Fibroblast of lung (primary cell): ENCODE measurements at regions not wholly inside any gene's neighbourhood (a gene's known extent, or its start where the extent isn't known, plus 50 kb on each side); places are given as distances from the start of the nearest gene placed in this dataset.
"Not testable (repeated sequence)": the region's sequence is repeated elsewhere in the genome, so short reads cannot be mapped to it uniquely, and the experiment has no call there.

ENCODE experiments used
- DNase-seq, 2 donors: peaks; one replicate each; pipeline versions ENCODE4 v3.0.0 to v3.0.0-alpha.2; 2010; ENCODE audit warnings: low read depth in 2 of 2
- H2AFZ ChIP-seq: 2 replicates; pipeline ENCODE4 v1.5.1; 2012; ENCODE audit warnings: low read length, control low read depth, inconsistent platforms
- H3K27ac ChIP-seq: 2 replicates; pipeline ENCODE4 v1.5.1; 2011; ENCODE audit warnings: low read length, control low read depth; ENCODE audit not compliant: insufficient read depth
- H3K27me3 ChIP-seq: 2 replicates; pipeline ENCODE4 v1.5.1; 2011; ENCODE audit warnings: mild to moderate bottlenecking, low read length; ENCODE audit not compliant: control insufficient read depth, insufficient read depth
- H3K36me3 ChIP-seq: 2 replicates; pipeline ENCODE4 v1.5.1; 2011; ENCODE audit warnings: low read length; ENCODE audit not compliant: control insufficient read depth, insufficient read depth
- H3K4me1 ChIP-seq: 2 replicates; pipeline ENCODE4 v1.5.1; 2011; ENCODE audit warnings: low read length; ENCODE audit not compliant: control insufficient read depth, insufficient read depth; ENCODE audit errors: extremely low read depth
- H3K4me2 ChIP-seq: 2 replicates; pipeline ENCODE4 v1.5.1; 2011; ENCODE audit warnings: low read length, control low read depth; ENCODE audit not compliant: insufficient read depth; ENCODE audit errors: extremely low read depth
- H3K4me3 ChIP-seq, 4 experiments: fragments of 200-600 bp in 1 of 4; sonication (generic) in 1 of 4; replicated peaks in 1 of 4; 2 replicates each; pipeline ENCODE4 v1.5.1; 2011 to 2016; ENCODE audit warnings: low read length in 4 of 4, low read depth in 3 of 4, mild to moderate bottlenecking in 3 of 4, control low read depth in 2 of 4, inconsistent platforms in 1 of 4, mixed read lengths in 1 of 4; ENCODE audit not compliant: insufficient read depth in 1 of 4; ENCODE audit errors: control extremely low read depth in 1 of 4
- H3K79me2 ChIP-seq: 2 replicates; pipeline ENCODE4 v1.5.1; 2012; ENCODE audit warnings: mild to moderate bottlenecking, low read length, inconsistent platforms; ENCODE audit not compliant: control insufficient read depth, insufficient read depth
- H3K9ac ChIP-seq: 2 replicates; pipeline ENCODE4 v1.5.1; 2011; ENCODE audit warnings: mild to moderate bottlenecking, low read length, control low read depth; ENCODE audit not compliant: insufficient read depth
- H3K9me3 ChIP-seq: 2 replicates; pipeline ENCODE4 v1.5.1; 2012; ENCODE audit warnings: low read depth, low read length; ENCODE audit not compliant: control insufficient read depth, insufficient read depth
- H4K20me1 ChIP-seq: 2 replicates; pipeline ENCODE4 v1.5.1; 2011; ENCODE audit warnings: low read length; ENCODE audit not compliant: control insufficient read depth, insufficient read depth; ENCODE audit errors: extremely low read depth
- CTCF ChIP-seq, 2 donors: IDR thresholded peaks in 1 of 2; conservative IDR thresholded peaks in 1 of 2; 1 replicate in 1 of 2; 2 replicates in 1 of 2; pipeline ENCODE4 v1.5.1; 2011 to 2012; ENCODE audit warnings: low read length in 2 of 2, control low read depth in 1 of 2, inconsistent platforms in 1 of 2, low read depth in 1 of 2, mild to moderate bottlenecking in 1 of 2
- EZH2 ChIP-seq: IDR thresholded peaks from 2 replicates; pipeline ENCODE4 v1.5.1; 2012; ENCODE audit warnings: low read length, control low read depth, mild to moderate bottlenecking; ENCODE audit errors: missing control alignments

- H3K4me1 ChIP-seq, H3K27ac ChIP-seq, H3K4me2 ChIP-seq, H3K9ac ChIP-seq, DNase-seq, H3K79me2 ChIP-seq, H2AFZ ChIP-seq, H3K4me3 ChIP-seq, H3K36me3 ChIP-seq, H3K27me3 ChIP-seq, H3K9me3 ChIP-seq, H4K20me1 ChIP-seq: not testable (repeated sequence)
Measured at GRCh38 chr6:28623242-28623641, 97.6 kb downstream of the GPX5 start.

- H3K4me1 ChIP-seq, H3K36me3 ChIP-seq, H3K27me3 ChIP-seq, DNase-seq, H3K9ac ChIP-seq, H4K20me1 ChIP-seq, H3K4me3 ChIP-seq, H3K9me3 ChIP-seq, H2AFZ ChIP-seq, H3K79me2 ChIP-seq, H3K27ac ChIP-seq, H3K4me2 ChIP-seq: not testable (repeated sequence)
Measured at GRCh38 chr6:28626386-28626785, 100.7 kb downstream of the GPX5 start.

- H2AFZ ChIP-seq, result no peak overlapping the region
- no peak overlapping the region for H3K4me2 ChIP-seq
- H3K27ac ChIP-seq, result no peak overlapping the region
- DNase-seq, result no peak
- H4K20me1 ChIP-seq, result no peaks in the 10 kb centered on the region
- no peaks in the 10 kb centered on the region for H3K9me3 ChIP-seq
- H3K4me1 ChIP-seq, result peaks cover 3% of the 10 kb centered on the region
- H3K36me3 ChIP-seq, result no peaks in the 10 kb centered on the region
- H3K4me3 ChIP-seq, result no peak overlapping the region
- H3K79me2 ChIP-seq, result no peaks in the 10 kb centered on the region
- H3K27me3 ChIP-seq, result peaks cover 8% of the 10 kb centered on the region
- H3K9ac ChIP-seq, result no peak overlapping the region
- TF ChIP-seq EZH2 (no peak), CTCF (conservative IDR thresholded peaks at IDR 0.05 in 1 of 2, IDR thresholded peaks at IDR 0.05 in 1 of 2; ENCODE audit: low read depth in 1 of 2, low read length in 2 of 2) (no peak)
Measured at GRCh38 chr6:28632326-28632851, 106.7 kb downstream of the GPX5 start.

- Histone ChIP-seq H3K9me3 (no peaks in the 10 kb centered on the region), H3K9ac (no peak overlapping the region), H2AFZ (no peak overlapping the region), H3K27me3 (peaks cover 8% of the 10 kb centered on the region), H4K20me1 (no peaks in the 10 kb centered on the region), H3K27ac (no peak overlapping the region), H3K36me3 (no peaks in the 10 kb centered on the region), H3K4me2 (no peak overlapping the region), H3K79me2 (no peaks in the 10 kb centered on the region), H3K4me3 (no peak overlapping the region), H3K4me1 (peaks cover 3% of the 10 kb centered on the region)
- no peak for DNase-seq
- TF ChIP-seq EZH2 (no peak), CTCF (conservative IDR thresholded peaks at IDR 0.05 in 1 of 2, IDR thresholded peaks at IDR 0.05 in 1 of 2; ENCODE audit: low read depth in 1 of 2, low read length in 2 of 2) (no peak)
Measured at GRCh38 chr6:28633445-28634215, 107.9 kb downstream of the GPX5 start.
